Memory B cell (primary cell): ENCODE measurements at regions not wholly inside any gene's neighbourhood (a gene's known extent, or its start where the extent isn't known, plus 50 kb on each side); places are given as distances from the start of the nearest gene placed in this dataset.
"Not testable (repeated sequence)": the region's sequence is repeated elsewhere in the genome, so short reads cannot be mapped to it uniquely, and the experiment has no call there.

ENCODE experiments used
- ATAC-seq: fragments of 150-1000 bp; cut with Tn5 transposase; 2 replicates; pipeline ENCODE4 v1.10.0; 2021; ENCODE audit warnings: low read depth, mild to moderate bottlenecking, moderate library complexity
- DNase-seq, 2 donors: peaks; one replicate each; pipeline ENCODE4 v3.0.0; 2022; ENCODE audit warnings: low spot score in 2 of 2
- H3K27ac Mint-ChIP-seq: one replicate; pipeline ENCODE4 v1.8.0; 2022; ENCODE audit warnings: mild to moderate bottlenecking, moderate library complexity, mixed read lengths
- H3K27me3 Mint-ChIP-seq: one replicate; pipeline ENCODE4 v1.8.0; 2022; ENCODE audit warnings: mixed read lengths
- H3K36me3 Mint-ChIP-seq: one replicate; pipeline ENCODE4 v1.8.0; 2022; ENCODE audit warnings: mild to moderate bottlenecking, mixed read lengths
- H3K4me1 Mint-ChIP-seq: one replicate; pipeline ENCODE4 v1.8.0; 2022; ENCODE audit warnings: mixed read lengths
- H3K4me3 Mint-ChIP-seq: one replicate; pipeline ENCODE4 v1.8.0; 2022; ENCODE audit warnings: mild to moderate bottlenecking, moderate library complexity, mixed read lengths
- H3K9me3 Mint-ChIP-seq: one replicate; pipeline ENCODE4 v1.8.0; 2022; ENCODE audit warnings: mixed read lengths

GRCh38 chr6:20340068-20340848, 61.4 kb upstream of the E2F3 start:
- H3K27ac Mint-ChIP-seq: no peak overlapping the region
- peaks cover 6% of the 10 kb centered on the region for H3K27me3 Mint-ChIP-seq
- H3K4me1 Mint-ChIP-seq: peaks cover 5% of the 10 kb centered on the region
- no peak overlapping the region for H3K4me3 Mint-ChIP-seq
- ATAC-seq (no peak), DNase-seq (no peak)
- H3K36me3 Mint-ChIP-seq: no peaks in the 10 kb centered on the region
- H3K9me3 Mint-ChIP-seq: no peaks in the 10 kb centered on the region

- no peaks in the 10 kb centered on the region for H3K36me3 Mint-ChIP-seq
- ATAC-seq (no peak), DNase-seq (no peak)
- H3K27me3 Mint-ChIP-seq: peaks cover 6% of the 10 kb centered on the region
- peaks cover 2% of the 10 kb centered on the region for H3K4me1 Mint-ChIP-seq
- no peak overlapping the region for H3K27ac Mint-ChIP-seq
- H3K9me3 Mint-ChIP-seq: no peaks in the 10 kb centered on the region
- no peak overlapping the region for H3K4me3 Mint-ChIP-seq
Observed at GRCh38 chr6:20341096-20341495, 60.6 kb upstream of the E2F3 start.

- Mint-ChIP-seq H3K4me3 (no peak overlapping the region), H3K4me1 (no peaks in the 10 kb centered on the region), H3K9me3 (no peaks in the 10 kb centered on the region), H3K27me3 (peaks cover 6% of the 10 kb centered on the region), H3K27ac (no peak overlapping the region), H3K36me3 (no peaks in the 10 kb centered on the region)
- no peak for ATAC-seq
- no peak for DNase-seq
Observed at GRCh38 chr6:20341564-20341963, 60.1 kb upstream of the E2F3 start.

DNA sequence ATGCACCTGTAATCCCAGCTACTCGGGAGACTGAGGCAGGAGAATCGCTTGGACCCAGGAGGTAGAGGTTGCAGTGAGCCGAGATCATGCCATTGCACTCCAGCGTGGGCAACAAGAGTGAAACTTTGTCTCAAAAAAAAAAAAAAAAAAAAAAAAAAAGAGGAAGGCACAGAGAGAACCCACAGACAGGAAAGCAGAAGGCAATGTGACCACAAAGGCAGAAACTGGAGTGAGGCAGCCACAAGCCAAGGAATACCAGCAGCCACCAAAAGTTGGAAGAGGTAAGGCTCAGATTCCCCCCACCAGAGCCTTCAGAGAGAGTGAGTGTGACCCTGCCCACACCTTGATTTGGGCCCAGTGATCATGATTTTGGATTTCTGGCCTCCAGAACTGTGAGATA, 54.7 kb upstream of the E2F3 start:
- H3K4me3 Mint-ChIP-seq, H3K4me1 Mint-ChIP-seq, H3K9me3 Mint-ChIP-seq, H3K36me3 Mint-ChIP-seq, H3K27me3 Mint-ChIP-seq, DNase-seq, ATAC-seq, H3K27ac Mint-ChIP-seq: not testable (repeated sequence)

GRCh38 chr6:20348041-20348440, 53.6 kb upstream of the E2F3 start:
- ATAC-seq (no peak), DNase-seq (no peak)
- Mint-ChIP-seq H3K9me3 (peaks cover 2% of the 10 kb centered on the region), H3K27me3 (peaks cover 2% of the 10 kb centered on the region), H3K27ac (no peak overlapping the region), H3K36me3 (no peaks in the 10 kb centered on the region), H3K4me1 (no peaks in the 10 kb centered on the region), H3K4me3 (no peak overlapping the region)

- Mint-ChIP-seq H3K4me1 (no peaks in the 10 kb centered on the region), H3K27ac (no peak overlapping the region), H3K36me3 (no peaks in the 10 kb centered on the region), H3K27me3 (peaks cover 2% of the 10 kb centered on the region), H3K9me3 (peaks cover 2% of the 10 kb centered on the region), H3K4me3 (no peak overlapping the region)
- DNase-seq: no peak
- ATAC-seq: no peak
Observed at GRCh38 chr6:20349225-20349624, 52.5 kb upstream of the E2F3 start.

- H3K27me3 Mint-ChIP-seq: no peaks in the 10 kb centered on the region
- H3K27ac Mint-ChIP-seq: no peak overlapping the region
- no peaks in the 10 kb centered on the region for H3K36me3 Mint-ChIP-seq
- DNase-seq: no peak
- H3K9me3 Mint-ChIP-seq: peaks cover 2% of the 10 kb centered on the region
- H3K4me1 Mint-ChIP-seq: no peaks in the 10 kb centered on the region
- ATAC-seq: no peak
- no peak overlapping the region for H3K4me3 Mint-ChIP-seq
Observed at GRCh38 chr6:20350215-20350614, 51.5 kb upstream of the E2F3 start.

DNA sequence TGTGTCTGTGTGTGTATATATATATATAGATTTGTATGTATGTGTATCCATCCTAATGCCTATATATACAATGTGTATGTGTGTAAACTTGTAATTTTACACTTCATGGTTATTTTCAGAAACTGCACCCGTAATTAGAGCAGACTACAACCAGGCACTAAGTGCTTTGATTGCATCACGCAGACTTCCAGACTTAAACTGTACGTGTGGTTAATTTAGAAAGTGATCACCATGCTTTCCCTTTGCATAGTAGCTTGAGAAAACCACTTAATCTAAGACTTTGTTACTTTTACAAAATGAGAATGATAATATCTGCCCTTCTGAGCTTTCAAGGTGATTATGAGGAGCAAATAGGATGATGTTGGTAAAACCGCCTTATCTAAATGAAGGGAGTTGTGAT, 50.1 kb upstream of the E2F3 start:
- no peak overlapping the region for H3K27ac Mint-ChIP-seq
- no peaks in the 10 kb centered on the region for H3K4me1 Mint-ChIP-seq
- H3K4me3 Mint-ChIP-seq: no peak overlapping the region
- DNase-seq: no peak
- ATAC-seq: no peak
- H3K36me3 Mint-ChIP-seq: no peaks in the 10 kb centered on the region
- H3K27me3 Mint-ChIP-seq: no peaks in the 10 kb centered on the region
- H3K9me3 Mint-ChIP-seq: peaks cover 2% of the 10 kb centered on the region
